Stomach (tissue), 8 donors: ENCODE measurements at regions not wholly inside any gene's neighbourhood (a gene's known extent, or its start where the extent isn't known, plus 50 kb on each side); places are given as distances from the start of the nearest gene placed in this dataset.
"Not testable (repeated sequence)": the region's sequence is repeated elsewhere in the genome, so short reads cannot be mapped to it uniquely, and the experiment has no call there.

Experiments
- DNase-seq, 2 donors: peaks; one replicate each; pipeline versions ENCODE4 v3.0.0 to v3.0.0-alpha.2; 2013 to 2019
- H3K27ac ChIP-seq, 5 donors: fragments of 200-600 bp in 4 of 5; sonication (generic) in 4 of 5; one replicate each; pipeline ENCODE4 v1.5.1; 2013 to 2019; ENCODE audit warnings: mild to moderate bottlenecking in 1 of 5, moderate library complexity in 1 of 5
- H3K27me3 ChIP-seq, 3 donors: fragments of 200-600 bp; sonication (generic); one replicate each; pipeline ENCODE4 v1.5.1; 2017 to 2019; ENCODE audit warnings: mixed run types in 1 of 3
- H3K36me3 ChIP-seq, 4 donors: fragments of 200-600 bp; sonication (generic); 1 replicate in 3 of 4; 2 replicates in 1 of 4; pipeline ENCODE4 v1.5.1; 2016 to 2019
- H3K4me1 ChIP-seq, 4 donors: fragments of 200-600 bp; sonication (generic); one replicate each; pipeline ENCODE4 v1.5.1; 2016 to 2019
- H3K4me3 ChIP-seq, 4 donors: fragments of 200-600 bp; sonication (generic) in 3 of 4; one replicate each; pipeline ENCODE4 v1.5.1; 2016 to 2019; ENCODE audit warnings: mild to moderate bottlenecking in 1 of 4
- H3K9me3 ChIP-seq, 4 donors: fragments of 200-600 bp; sonication (generic); one replicate each; pipeline ENCODE4 v1.5.1; 2016 to 2019
- EP300 ChIP-seq: sonication (generic); formaldehyde crosslinking; IDR thresholded peaks from one replicate; pipeline ENCODE4 v1.6.1; 2017; ENCODE audit warnings: antibody characterized with exemption
- POLR2A ChIP-seq, 4 donors: fragments of 450-650 bp; IDR thresholded peaks; one replicate each; pipeline ENCODE4 v1.6.1; 2016; ENCODE audit warnings: antibody characterized with exemption in 4 of 4, control low read depth in 2 of 4, mild to moderate bottlenecking in 1 of 4, moderate library complexity in 1 of 4
- POLR2AphosphoS5 ChIP-seq, 3 donors: sonication (generic); formaldehyde crosslinking; IDR thresholded peaks; one replicate each; pipeline ENCODE4 v1.6.1; 2016; ENCODE audit warnings: antibody characterized with exemption in 3 of 3
- WGBS, 5 donors: extraction: QIAGEN DNeasy Blood & Tissue Kit in 3 of 5; methylation state at CpG; one replicate each; pipeline versions ENCODE4 v1.1.5 to v1.1.7; 2013 to 2018; 5-methylcytosine and 5-hydroxymethylcytosine counted together
- intact Hi-C: fragments of 100-400 bp; cut with DNase I; formaldehyde crosslinking; loops from one replicate; pipeline ENCODE4 v1.15.1; 2023; ENCODE audit warnings: low total_unique reads
- TF ChIP-seq, protein P1 (sequence below), 7 experiments: fragments of 450-650 bp in 4 of 7; fragments of 200-600 bp in 3 of 7; sonication (generic) in 3 of 7; IDR thresholded peaks; one replicate each; pipeline ENCODE4 v1.5.1; 2016 to 2019; ENCODE audit warnings: antibody characterized with exemption in 7 of 7, control low read depth in 2 of 7, mild to moderate bottlenecking in 1 of 7
- donor health status: healthy with polysubstance abuse.
- donor health status: Bipolar disorder and iron deficiency.
- donor health status: healthy.

DNA sequence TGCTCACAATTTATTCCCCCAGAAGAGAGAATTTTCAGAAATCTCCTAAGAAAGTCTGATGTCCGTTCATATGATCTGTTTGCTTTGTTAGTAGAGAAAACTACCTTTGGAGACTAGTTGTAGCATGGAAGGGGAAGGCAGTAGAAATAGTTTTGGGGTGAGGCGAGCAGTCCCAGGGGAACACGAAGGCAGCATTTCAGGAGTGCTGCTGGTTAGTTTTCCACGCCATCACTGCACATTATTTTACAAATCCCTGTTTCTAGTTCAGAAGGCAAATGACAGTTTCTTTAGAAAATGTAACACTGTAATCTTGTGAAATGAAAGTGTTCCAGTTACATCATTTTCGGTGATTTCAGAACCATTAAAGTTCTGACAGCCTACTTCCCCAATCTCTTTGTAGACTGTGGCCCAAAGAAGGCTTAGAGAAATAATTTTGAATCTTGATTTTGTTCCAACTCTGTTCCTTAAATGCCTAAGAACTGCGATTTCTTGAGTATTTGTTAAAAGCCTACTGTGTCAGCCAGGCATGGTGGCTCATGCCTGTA lies 123.8 kb downstream of the LAT start:
- TF ChIP-seq POLR2AphosphoS5 (IDR thresholded peaks at IDR 0.05): peak in 1 of 3 donors; percentile 10
- H3K27me3 ChIP-seq, H3K4me1 ChIP-seq, H3K27ac ChIP-seq, intact Hi-C loops, H3K9me3 ChIP-seq, DNase-seq, H3K4me3 ChIP-seq: not testable (repeated sequence)
- WGBS, 5 donors: 70 to 90% (median 81%) methylated on average over 6 of the region's 6 CpGs
- H3K36me3 ChIP-seq: peaks cover 0 to 33% (median 17%) of the 10 kb centered on the region in 4 donors

DNA sequence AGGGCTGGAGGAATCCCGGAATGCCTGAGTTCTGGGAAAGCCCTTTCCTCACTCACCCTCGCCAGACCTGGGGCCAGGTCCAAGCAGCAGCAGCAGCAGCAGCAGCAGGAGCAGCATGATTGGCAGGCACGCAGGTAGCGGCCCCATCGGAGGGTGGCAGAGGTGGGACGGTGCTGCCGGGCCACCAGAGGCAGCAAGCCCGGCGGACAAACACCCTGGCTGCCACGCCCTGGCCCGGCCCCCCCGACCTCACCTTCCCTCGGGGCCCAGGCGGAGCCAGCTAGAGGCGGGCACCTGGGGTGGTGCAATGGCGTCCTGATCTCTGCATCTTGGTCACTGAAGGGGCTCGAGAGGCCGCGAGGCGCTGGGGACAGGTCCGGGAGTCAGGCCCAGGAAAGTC lies 122.4 kb downstream of the LAT start:
- Histone ChIP-seq H3K9me3 (no peaks in the 10 kb centered on the region), H3K27ac (no peak overlapping the region), H3K4me3 (no peak overlapping the region), H3K27me3 (no peaks in the 10 kb centered on the region), H3K4me1 (peaks cover 0 to 6% (median 2%) of the 10 kb centered on the region in 4 donors), H3K36me3 (peaks cover 0 to 34% (median 20%) of the 10 kb centered on the region in 4 donors)
- intact Hi-C loops: no loop called here
- DNase-seq: peak; percentile 49 to 81
- TF ChIP-seq EP300 (no peak), POLR2AphosphoS5 (IDR thresholded peaks at IDR 0.05) (no peak), POLR2A (IDR thresholded peaks at IDR 0.05) (no peak)
- TF ChIP-seq, protein P1, sequence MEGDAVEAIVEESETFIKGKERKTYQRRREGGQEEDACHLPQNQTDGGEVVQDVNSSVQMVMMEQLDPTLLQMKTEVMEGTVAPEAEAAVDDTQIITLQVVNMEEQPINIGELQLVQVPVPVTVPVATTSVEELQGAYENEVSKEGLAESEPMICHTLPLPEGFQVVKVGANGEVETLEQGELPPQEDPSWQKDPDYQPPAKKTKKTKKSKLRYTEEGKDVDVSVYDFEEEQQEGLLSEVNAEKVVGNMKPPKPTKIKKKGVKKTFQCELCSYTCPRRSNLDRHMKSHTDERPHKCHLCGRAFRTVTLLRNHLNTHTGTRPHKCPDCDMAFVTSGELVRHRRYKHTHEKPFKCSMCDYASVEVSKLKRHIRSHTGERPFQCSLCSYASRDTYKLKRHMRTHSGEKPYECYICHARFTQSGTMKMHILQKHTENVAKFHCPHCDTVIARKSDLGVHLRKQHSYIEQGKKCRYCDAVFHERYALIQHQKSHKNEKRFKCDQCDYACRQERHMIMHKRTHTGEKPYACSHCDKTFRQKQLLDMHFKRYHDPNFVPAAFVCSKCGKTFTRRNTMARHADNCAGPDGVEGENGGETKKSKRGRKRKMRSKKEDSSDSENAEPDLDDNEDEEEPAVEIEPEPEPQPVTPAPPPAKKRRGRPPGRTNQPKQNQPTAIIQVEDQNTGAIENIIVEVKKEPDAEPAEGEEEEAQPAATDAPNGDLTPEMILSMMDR (IDR thresholded peaks at IDR 0.05): no peak
- WGBS, 5 donors: 26 to 62% (median 36%) methylated on average over 12 to 21 of the region's 21 CpGs

DNA sequence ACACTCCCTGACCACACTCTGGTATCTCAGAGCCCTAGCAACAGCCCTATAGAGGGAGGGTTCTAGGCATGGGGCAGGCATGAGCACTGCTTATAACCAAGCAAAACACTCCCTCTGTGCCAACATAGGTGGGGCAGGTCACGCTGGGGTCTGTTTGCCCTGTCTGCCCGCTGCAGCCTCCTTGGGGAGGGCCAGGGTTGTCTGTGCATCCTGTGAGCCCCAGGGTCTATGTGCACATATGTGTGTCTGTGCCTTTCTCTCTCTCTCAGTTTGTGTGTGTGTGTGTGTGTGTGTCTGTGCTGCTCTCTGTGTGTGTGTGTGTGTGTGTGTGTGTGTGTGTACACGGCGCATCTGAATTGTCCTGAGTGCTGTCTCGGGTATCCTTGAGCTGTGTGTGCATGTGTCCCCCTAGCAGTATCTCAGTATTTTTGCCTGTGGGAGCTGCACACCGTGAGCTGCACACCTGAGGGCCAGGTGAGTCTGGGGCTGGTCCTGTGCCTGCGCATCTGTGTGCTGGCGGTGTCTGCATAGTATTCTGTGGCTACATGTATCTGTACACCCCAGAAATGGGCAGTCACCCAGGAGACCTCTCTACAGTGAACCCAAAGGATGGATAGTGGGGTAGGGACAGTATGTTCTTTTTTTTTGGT lies 121.5 kb downstream of the LAT start:
- peaks cover 0 to 40% (median 23%) of the 10 kb centered on the region in 4 donors for H3K36me3 ChIP-seq
- DNase-seq, H3K4me3 ChIP-seq, H3K27ac ChIP-seq, H3K27me3 ChIP-seq, intact Hi-C loops, H3K9me3 ChIP-seq, H3K4me1 ChIP-seq: not testable (repeated sequence)
- 48 to 90% (median 65%) methylated on average over 2 to 8 of the region's 8 CpGs for WGBS, 5 donors

DNA sequence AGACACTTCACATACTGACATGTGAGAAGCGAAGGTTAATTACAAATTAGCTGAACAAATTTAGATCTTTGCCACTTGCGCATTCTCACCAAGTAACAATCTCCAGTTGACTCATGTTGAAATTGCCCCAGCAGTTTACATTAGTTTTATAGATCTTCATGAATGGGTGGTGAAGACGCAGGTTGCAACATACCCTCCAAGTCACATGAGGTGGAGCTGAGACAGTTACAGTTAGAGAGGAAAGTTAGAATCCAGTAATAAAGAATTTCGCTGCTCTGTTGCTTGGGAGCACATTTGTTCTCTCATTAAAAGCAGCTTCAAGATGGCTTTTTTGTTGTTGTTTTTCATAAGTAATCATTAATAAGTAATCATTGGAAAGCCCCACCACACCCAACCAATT lies 119.7 kb downstream of the LAT start:
- H3K27ac ChIP-seq, DNase-seq, H3K9me3 ChIP-seq, intact Hi-C loops, H3K4me1 ChIP-seq, H3K4me3 ChIP-seq, H3K27me3 ChIP-seq: not testable (repeated sequence)
- H3K36me3 ChIP-seq: peaks cover 0 to 30% (median 23%) of the 10 kb centered on the region in 4 donors
- 81 to 98% (median 92%) methylated on average over 2 of the region's 4 CpGs for WGBS, 5 donors

DNA sequence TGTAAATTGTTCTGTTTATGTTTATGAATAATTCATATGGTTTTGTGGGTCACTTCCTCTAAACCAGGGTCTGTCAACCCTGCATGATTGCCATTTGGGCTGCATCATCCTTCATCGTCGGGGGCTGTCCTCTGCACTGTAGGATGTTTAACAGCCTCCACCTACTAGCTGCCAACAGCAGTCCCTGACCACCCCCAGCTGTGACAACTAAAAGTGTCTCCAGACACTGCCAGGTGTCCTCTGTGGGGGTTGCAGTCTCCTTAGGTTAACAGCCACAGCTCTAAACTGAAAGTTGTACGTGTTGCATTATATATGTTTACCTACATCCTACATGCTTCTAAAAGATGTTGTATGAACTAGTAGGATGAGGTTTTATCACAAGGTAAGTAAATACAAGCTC lies 113.1 kb downstream of the LAT start:
- H3K27ac ChIP-seq, DNase-seq, H3K9me3 ChIP-seq, H3K4me3 ChIP-seq, H3K27me3 ChIP-seq, H3K4me1 ChIP-seq, intact Hi-C loops: not testable (repeated sequence)
- peaks cover 0 to 12% (median 10%) of the 10 kb centered on the region in 4 donors for H3K36me3 ChIP-seq
- 66 to 80% (median 72%) methylated on average over 1 of the region's 3 CpGs; no CpG with 5 or more reads in 2 of the 5 donors for WGBS, 5 donors

DNA sequence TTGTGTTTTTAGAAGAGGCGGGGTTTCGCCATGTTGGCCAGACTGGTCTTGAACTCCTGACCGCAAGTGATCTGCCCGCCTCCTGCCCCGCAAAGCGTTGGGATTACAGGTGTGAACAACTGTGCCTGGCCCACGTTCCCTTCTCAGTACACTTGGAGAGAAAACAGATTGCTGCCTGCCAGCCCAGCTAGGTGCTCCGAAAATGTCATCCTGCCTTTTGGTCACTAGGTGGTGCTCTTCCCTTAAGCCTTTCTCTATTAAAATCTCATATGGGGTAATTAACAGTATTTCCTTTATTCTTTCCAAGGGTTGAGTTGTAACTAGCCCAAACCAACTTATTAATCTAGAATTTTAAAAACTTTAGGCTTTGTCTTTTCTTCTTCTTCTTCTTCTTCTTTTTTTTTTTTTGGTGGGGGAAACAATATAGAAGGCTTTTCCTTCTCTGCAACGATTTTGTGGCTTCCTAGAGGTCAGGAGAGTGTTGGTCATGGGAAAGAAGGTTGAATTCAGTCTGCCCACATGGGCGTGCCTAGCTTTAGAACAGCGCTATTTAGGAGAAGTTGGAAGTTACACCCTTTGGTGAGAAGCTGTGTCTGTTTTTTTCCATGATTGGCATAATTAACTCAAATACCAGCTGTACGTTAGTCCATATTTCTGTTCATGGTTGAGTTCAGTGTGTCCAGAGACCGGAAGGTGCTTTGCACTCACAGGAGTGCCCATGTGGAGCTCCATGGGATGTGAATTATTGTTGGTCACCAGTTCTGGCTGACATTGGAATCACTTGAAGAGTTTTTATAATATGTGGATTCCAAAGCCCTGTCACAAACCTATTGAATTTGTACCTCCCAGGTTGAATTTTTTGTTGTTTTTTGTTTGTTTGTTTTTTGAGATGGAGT lies 110.1 kb downstream of the LAT start:
- H3K4me3 ChIP-seq, H3K4me1 ChIP-seq, DNase-seq, H3K27me3 ChIP-seq, intact Hi-C loops, H3K9me3 ChIP-seq, H3K36me3 ChIP-seq, H3K27ac ChIP-seq: not testable (repeated sequence)
- 24 to 42% (median 31%) methylated on average over 7 to 11 of the region's 13 CpGs for WGBS, 5 donors
- TF ChIP-seq, protein P1 (IDR thresholded peaks at IDR 0.05): peak in 2 of 7 experiments; percentile 12 to 14

DNA sequence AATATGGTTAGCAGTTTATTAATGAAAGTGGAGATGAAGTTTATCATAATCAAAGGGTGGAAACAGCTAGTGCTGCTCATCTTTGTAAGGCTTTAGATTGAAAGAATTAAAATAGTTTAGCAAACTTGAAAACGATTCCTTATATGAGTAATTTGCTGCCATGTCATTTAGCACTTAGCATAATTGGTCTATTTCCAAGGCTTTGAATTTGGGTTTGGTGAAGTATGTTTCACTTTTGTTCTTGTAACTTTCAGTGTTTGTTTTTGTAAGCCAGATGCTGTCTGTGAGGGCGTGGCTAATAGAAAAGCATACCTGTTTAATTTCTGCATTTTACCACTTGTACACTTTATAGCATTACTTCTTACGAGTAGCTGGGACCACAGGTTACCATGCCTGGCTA lies 109.5 kb downstream of the LAT start:
- intact Hi-C loops, H3K9me3 ChIP-seq, DNase-seq, H3K36me3 ChIP-seq, H3K4me3 ChIP-seq, H3K27ac ChIP-seq, H3K4me1 ChIP-seq, H3K27me3 ChIP-seq: not testable (repeated sequence)
- WGBS, 5 donors: 36 to 62% (median 45%) methylated on average over 3 of the region's 3 CpGs

DNA sequence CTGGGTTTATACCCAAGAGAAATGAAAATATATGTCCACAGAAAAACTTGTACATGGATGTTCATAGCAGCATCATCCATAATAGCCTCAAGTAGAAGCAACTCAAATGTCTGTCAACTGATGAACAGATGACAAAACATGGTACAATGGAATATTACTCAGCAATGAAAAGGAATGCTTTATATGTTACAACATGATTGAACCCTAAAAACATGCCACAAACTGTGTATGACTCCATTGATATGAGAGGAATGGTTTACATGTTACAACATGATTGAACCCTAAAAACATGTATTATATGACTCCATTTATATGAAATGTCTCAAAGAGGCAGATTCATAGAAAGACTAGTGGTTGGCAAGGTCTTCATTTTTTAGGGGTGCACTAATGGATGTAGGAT lies 104.8 kb downstream of the LAT start:
- H3K9me3 ChIP-seq, DNase-seq, intact Hi-C loops, H3K4me1 ChIP-seq, H3K27me3 ChIP-seq, H3K27ac ChIP-seq, H3K4me3 ChIP-seq: not testable (repeated sequence)
- H3K36me3 ChIP-seq: peaks cover 0 to 22% (median 7%) of the 10 kb centered on the region in 4 donors

DNA sequence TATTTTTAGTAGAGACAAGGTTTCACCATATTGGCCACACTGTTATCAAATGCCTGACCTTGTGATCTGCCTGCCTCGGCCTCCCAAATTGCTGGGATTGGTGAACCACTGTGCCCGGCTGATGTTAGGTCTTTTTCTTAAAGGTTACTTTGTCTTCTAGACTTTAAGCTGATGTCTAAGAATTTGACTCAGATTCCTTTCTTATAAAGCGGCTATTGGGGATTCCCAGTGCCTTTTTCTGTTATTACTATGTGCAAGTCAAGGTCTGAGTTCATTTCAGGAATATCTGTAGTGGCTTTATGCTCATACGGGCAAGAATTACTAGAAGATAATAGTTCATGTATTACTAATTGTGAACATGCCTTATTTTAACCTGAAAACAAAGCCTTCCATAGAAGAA lies 102.8 kb downstream of the LAT start:
- WGBS, 5 donors: 70 to 88% (median 86%) methylated on average over 4 of the region's 4 CpGs
- not testable (repeated sequence) for H3K27ac ChIP-seq

More for the DNA sequence above, 102.8 kb downstream of the LAT start:
- H3K4me3 ChIP-seq, H3K4me1 ChIP-seq, H3K27me3 ChIP-seq, H3K9me3 ChIP-seq, DNase-seq, intact Hi-C loops: not testable (repeated sequence)
- peaks cover 0 to 22% (median 7%) of the 10 kb centered on the region in 4 donors for H3K36me3 ChIP-seq
